ENCODE measurements at regions not wholly inside any gene's neighbourhood (a gene's known extent, or its start where the extent isn't known, plus 50 kb on each side); places are given as distances from the start of the nearest gene placed in this dataset.
A peak's percentile ranks its signal among the peaks of the same experiment; 100 is the strongest.

DNA sequence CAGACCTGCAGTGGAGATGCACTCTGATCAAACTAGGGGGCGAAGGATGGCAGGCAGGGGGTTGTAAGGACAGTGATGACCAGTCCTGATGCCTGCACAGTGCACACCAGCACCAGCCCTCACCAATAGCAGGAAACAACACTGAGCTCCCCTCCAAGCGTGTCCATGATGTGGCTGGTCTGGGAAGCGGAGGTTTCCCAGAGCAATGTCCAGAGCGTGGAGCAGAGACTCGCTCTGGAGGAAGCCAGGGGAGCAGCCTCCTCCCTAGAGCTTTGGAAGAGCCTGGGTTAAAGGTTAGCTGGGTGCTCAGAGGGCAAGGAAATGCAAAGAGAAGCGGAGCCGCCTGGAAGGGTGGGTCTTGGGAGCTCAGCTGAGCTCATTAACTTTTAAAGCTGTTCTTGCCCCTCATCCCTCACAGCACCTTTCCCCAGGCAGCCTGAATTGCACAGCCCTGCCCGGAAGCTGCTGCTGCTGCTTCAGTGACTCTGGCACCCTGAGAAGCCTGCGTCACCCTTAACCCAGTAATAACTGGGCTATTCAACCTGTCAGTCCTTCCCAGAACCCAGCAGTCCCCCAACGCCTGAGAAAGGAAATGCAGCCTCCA is 162.2 kb upstream of the RAB4A start:
- TF ChIP-seq, protein P1, sequence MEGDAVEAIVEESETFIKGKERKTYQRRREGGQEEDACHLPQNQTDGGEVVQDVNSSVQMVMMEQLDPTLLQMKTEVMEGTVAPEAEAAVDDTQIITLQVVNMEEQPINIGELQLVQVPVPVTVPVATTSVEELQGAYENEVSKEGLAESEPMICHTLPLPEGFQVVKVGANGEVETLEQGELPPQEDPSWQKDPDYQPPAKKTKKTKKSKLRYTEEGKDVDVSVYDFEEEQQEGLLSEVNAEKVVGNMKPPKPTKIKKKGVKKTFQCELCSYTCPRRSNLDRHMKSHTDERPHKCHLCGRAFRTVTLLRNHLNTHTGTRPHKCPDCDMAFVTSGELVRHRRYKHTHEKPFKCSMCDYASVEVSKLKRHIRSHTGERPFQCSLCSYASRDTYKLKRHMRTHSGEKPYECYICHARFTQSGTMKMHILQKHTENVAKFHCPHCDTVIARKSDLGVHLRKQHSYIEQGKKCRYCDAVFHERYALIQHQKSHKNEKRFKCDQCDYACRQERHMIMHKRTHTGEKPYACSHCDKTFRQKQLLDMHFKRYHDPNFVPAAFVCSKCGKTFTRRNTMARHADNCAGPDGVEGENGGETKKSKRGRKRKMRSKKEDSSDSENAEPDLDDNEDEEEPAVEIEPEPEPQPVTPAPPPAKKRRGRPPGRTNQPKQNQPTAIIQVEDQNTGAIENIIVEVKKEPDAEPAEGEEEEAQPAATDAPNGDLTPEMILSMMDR (IDR thresholded peaks at IDR 0.05): peak in 1 of 6 experiments; percentile 16
- no peak for TF ChIP-seq POLR2A (IDR thresholded peaks at IDR 0.05)

All from Peyer's patch (tissue), 4 donors.